22Rv1 (cell line): ENCODE measurements at regions not wholly inside any gene's neighbourhood (a gene's known extent, or its start where the extent isn't known, plus 50 kb on each side); places are given as distances from the start of the nearest gene placed in this dataset.

Experiments
- ZFX ChIP-seq: fragments of 450-650 bp; IDR thresholded peaks from 2 replicates; pipeline ENCODE4 v1.6.1; 2017; ENCODE audit warnings: antibody characterized with exemption, borderline replicate concordance
- TF ChIP-seq, protein P1 (sequence below): fragments of 450-650 bp; IDR thresholded peaks from 2 replicates; pipeline ENCODE4 v1.5.1; 2017; ENCODE audit warnings: mild to moderate bottlenecking

DNA sequence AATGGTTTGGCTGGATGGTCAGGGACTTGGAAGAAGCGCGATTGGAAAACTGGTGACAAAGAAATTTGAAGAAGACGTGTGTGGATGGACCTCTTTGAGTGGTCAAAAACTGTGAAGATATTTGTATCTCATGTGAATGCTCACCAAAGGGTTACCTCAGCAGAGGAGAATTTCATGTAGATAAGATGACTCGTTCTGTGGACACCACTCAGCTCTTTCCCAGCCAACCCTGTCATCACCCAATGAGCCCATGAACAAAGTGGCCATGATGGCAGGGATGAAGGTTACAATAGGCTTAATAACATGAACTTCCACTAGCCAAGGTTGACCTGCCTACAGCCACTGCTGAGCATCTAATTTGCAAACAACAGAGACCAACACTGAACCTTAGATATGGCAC lies 248.3 kb downstream of the KCNE4 start:
- TF ChIP-seq, protein P1, sequence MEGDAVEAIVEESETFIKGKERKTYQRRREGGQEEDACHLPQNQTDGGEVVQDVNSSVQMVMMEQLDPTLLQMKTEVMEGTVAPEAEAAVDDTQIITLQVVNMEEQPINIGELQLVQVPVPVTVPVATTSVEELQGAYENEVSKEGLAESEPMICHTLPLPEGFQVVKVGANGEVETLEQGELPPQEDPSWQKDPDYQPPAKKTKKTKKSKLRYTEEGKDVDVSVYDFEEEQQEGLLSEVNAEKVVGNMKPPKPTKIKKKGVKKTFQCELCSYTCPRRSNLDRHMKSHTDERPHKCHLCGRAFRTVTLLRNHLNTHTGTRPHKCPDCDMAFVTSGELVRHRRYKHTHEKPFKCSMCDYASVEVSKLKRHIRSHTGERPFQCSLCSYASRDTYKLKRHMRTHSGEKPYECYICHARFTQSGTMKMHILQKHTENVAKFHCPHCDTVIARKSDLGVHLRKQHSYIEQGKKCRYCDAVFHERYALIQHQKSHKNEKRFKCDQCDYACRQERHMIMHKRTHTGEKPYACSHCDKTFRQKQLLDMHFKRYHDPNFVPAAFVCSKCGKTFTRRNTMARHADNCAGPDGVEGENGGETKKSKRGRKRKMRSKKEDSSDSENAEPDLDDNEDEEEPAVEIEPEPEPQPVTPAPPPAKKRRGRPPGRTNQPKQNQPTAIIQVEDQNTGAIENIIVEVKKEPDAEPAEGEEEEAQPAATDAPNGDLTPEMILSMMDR: no peak
- TF ChIP-seq ZFX: no peak
